H1 (cell line): ENCODE measurements at regions not wholly inside any gene's neighbourhood (a gene's known extent, or its start where the extent isn't known, plus 50 kb on each side); places are given as distances from the start of the nearest gene placed in this dataset.

ENCODE experiments used
- CTCF ChIA-PET: fragments of 300-600 bp; sonication (Branson Sonifier 250); formaldehyde crosslinking; loops from one replicate; lab custom pipeline; 2021; ENCODE audit not compliant: partially characterized antibody; lab: Charles Lee
- POLR2A ChIA-PET: fragments of 300-600 bp; sonication (Branson Sonifier 250); formaldehyde crosslinking; loops from one replicate; lab custom pipeline; 2021; ENCODE audit warnings: inconsistent platforms; ENCODE audit not compliant: partially characterized antibody; lab: Charles Lee
- DNase-seq, 2 experiments: peaks; one replicate each; pipeline versions ENCODE4 v3.0.0 to v3.0.0-alpha.2; 2010 to 2022; ENCODE audit warnings: low spot score in 2 of 2, low read depth in 1 of 2, mixed read lengths in 1 of 2
- FAIRE-seq: peaks from 2 replicates; lab custom pipeline; 2011; peaks lifted over from hg19 to GRCh38; lab: Jason Lieb, UNC
- H2AFZ ChIP-seq: 2 replicates; pipeline ENCODE4 v1.8.1; 2012; ENCODE audit warnings: low read length, inconsistent platforms
- H2AK5ac ChIP-seq: 2 replicates; pipeline ENCODE4 v1.6.1; 2013; ENCODE audit warnings: low read depth, low read length
- H2BK120ac ChIP-seq: replicated peaks from 2 replicates; pipeline ENCODE3; 2013; ENCODE audit warnings: low read depth, low read length, inconsistent platforms
- H2BK12ac ChIP-seq: 2 replicates; pipeline ENCODE4 v1.6.1; 2013; ENCODE audit warnings: low read depth, low read length
- H2BK15ac ChIP-seq: 2 replicates; pipeline ENCODE4 v1.6.1; 2013; ENCODE audit warnings: low read length
- H2BK20ac ChIP-seq: 2 replicates; pipeline ENCODE4 v1.6.1; 2013; ENCODE audit warnings: low read length
- H2BK5ac ChIP-seq: 2 replicates; pipeline ENCODE4 v1.6.1; 2013; ENCODE audit warnings: low read depth, low read length
- H3K14ac ChIP-seq: 2 replicates; pipeline ENCODE4 v1.6.1; 2013; ENCODE audit warnings: inconsistent platforms; ENCODE audit not compliant: insufficient read length
- H3K18ac ChIP-seq: 2 replicates; pipeline ENCODE4 v1.6.1; 2013; ENCODE audit warnings: low read length; ENCODE audit errors: extremely low read depth
- H3K23ac ChIP-seq: 2 replicates; pipeline ENCODE4 v1.6.1; 2013; ENCODE audit warnings: inconsistent platforms; ENCODE audit not compliant: insufficient read length
- H3K23me2 ChIP-seq: 2 replicates; pipeline ENCODE4 v1.6.1; 2013; ENCODE audit warnings: low read depth, low read length
- H3K27ac ChIP-seq: 2 replicates; pipeline ENCODE4 v1.6.1; 2011; ENCODE audit warnings: low read depth, low read length, inconsistent platforms
- H3K27me3 ChIP-seq, 4 experiments: replicated peaks in 1 of 4; 1 replicate in 1 of 4; 2 replicates in 3 of 4; pipeline versions ENCODE4 v1.6.1 to v1.8.1; 2011 to 2013; ENCODE audit warnings: low read length in 3 of 4, mild to moderate bottlenecking in 3 of 4, inconsistent platforms in 2 of 4, mixed read lengths in 2 of 4, moderate library complexity in 1 of 4; ENCODE audit not compliant: control insufficient read depth in 3 of 4, insufficient read depth in 3 of 4; ENCODE audit errors: extremely low read depth in 1 of 4
- H3K36me3 ChIP-seq, 4 experiments: 2 replicates each; pipeline versions ENCODE4 v1.6.1 to v1.8.1; 2011 to 2013; ENCODE audit warnings: mild to moderate bottlenecking in 4 of 4, low read length in 3 of 4, moderate library complexity in 2 of 4, control low read depth in 1 of 4, inconsistent platforms in 1 of 4; ENCODE audit not compliant: insufficient read depth in 4 of 4, control insufficient read depth in 2 of 4
- H3K4ac ChIP-seq: replicated peaks from 2 replicates; pipeline ENCODE3; 2013; ENCODE audit warnings: low read length, low read depth, mixed read lengths, inconsistent platforms; ENCODE audit not compliant: insufficient read length
- H3K4me1 ChIP-seq, 4 experiments: replicated peaks in 1 of 4; 1 replicate in 1 of 4; 2 replicates in 3 of 4; pipeline versions ENCODE4 v1.6.1 to v1.8.1; 2011 to 2013; ENCODE audit warnings: low read length in 3 of 4, inconsistent platforms in 2 of 4, mixed read lengths in 1 of 4; ENCODE audit not compliant: insufficient read depth in 4 of 4, control insufficient read depth in 3 of 4
- H3K4me2 ChIP-seq, 2 experiments: 2 replicates each; pipeline versions ENCODE4 v1.6.1 to v1.8.1; 2011 to 2013; ENCODE audit warnings: low read depth in 2 of 2, low read length in 2 of 2, control low read depth in 1 of 2, inconsistent platforms in 1 of 2, mild to moderate bottlenecking in 1 of 2; ENCODE audit not compliant: insufficient read depth in 1 of 2
- H3K4me3 ChIP-seq, 4 experiments: fragments of 200-600, 300-600 bp in 1 of 4; sonication (generic), shearing (Covaris generic), sonication (Bioruptor Twin) in 1 of 4; 2 replicates each; pipeline versions ENCODE4 v1.5.1 to v1.8.1; 2011 to 2016; ENCODE audit warnings: low read length in 4 of 4, low read depth in 3 of 4, control low read depth in 2 of 4, inconsistent platforms in 2 of 4, mild to moderate bottlenecking in 2 of 4, mixed read lengths in 1 of 4, moderate library complexity in 1 of 4; ENCODE audit not compliant: insufficient read depth in 2 of 4; ENCODE audit errors: extremely low read depth in 1 of 4
- H3K56ac ChIP-seq: replicated peaks from 2 replicates; pipeline ENCODE3; 2013; ENCODE audit warnings: low read depth, mild to moderate bottlenecking, mixed read lengths, low read length, inconsistent platforms; ENCODE audit not compliant: insufficient read length
- H3K79me1 ChIP-seq: 2 replicates; pipeline ENCODE4 v1.6.1; 2013; ENCODE audit warnings: low read depth, low read length, control low read depth
- H3K79me2 ChIP-seq, 2 experiments: 2 replicates each; pipeline versions ENCODE4 v1.6.1 to v1.8.1; 2012 to 2013; ENCODE audit warnings: low read length in 2 of 2, mild to moderate bottlenecking in 2 of 2, inconsistent platforms in 1 of 2; ENCODE audit not compliant: insufficient read depth in 2 of 2, control insufficient read depth in 1 of 2
- H3K9ac ChIP-seq, 4 experiments: replicated peaks in 1 of 4; 1 replicate in 1 of 4; 2 replicates in 3 of 4; pipeline versions ENCODE4 v1.6.1 to v1.8.1; 2011 to 2013; ENCODE audit warnings: low read depth in 3 of 4, low read length in 3 of 4, control low read depth in 2 of 4, mild to moderate bottlenecking in 2 of 4, moderate library complexity in 2 of 4, inconsistent platforms in 1 of 4; ENCODE audit errors: extremely low read depth in 1 of 4
- H3K9me3 ChIP-seq, 2 experiments: 2 replicates each; pipeline versions ENCODE4 v1.6.1 to v1.8.1; 2012 to 2013; ENCODE audit warnings: mild to moderate bottlenecking in 2 of 2, moderate library complexity in 2 of 2, control low read depth in 1 of 2, inconsistent platforms in 1 of 2, low read depth in 1 of 2, low read length in 1 of 2, mixed read lengths in 1 of 2; ENCODE audit not compliant: insufficient read depth in 2 of 2
- H4K20me1 ChIP-seq, 2 experiments: replicated peaks in 1 of 2; 2 replicates each; pipeline versions ENCODE3 to v1.8.1; 2011 to 2013; ENCODE audit warnings: inconsistent platforms in 2 of 2, low read length in 2 of 2, mild to moderate bottlenecking in 1 of 2; ENCODE audit not compliant: insufficient read depth in 2 of 2, control insufficient read depth in 1 of 2
- H4K5ac ChIP-seq: 2 replicates; pipeline ENCODE4 v1.6.1; 2013; ENCODE audit warnings: low read length, low read depth, mixed read lengths, inconsistent platforms; ENCODE audit not compliant: insufficient read length
- H4K8ac ChIP-seq: 2 replicates; pipeline ENCODE4 v1.8.0; 2013; ENCODE audit warnings: mild to moderate bottlenecking, moderate library complexity, low read length, inconsistent platforms; ENCODE audit not compliant: insufficient read depth; ENCODE audit errors: extremely low read depth
- H4K91ac ChIP-seq: replicated peaks from 2 replicates; pipeline ENCODE3; 2013; ENCODE audit warnings: low read length, mixed read lengths, inconsistent platforms; ENCODE audit not compliant: insufficient read length
- BRCA1 ChIP-seq: IDR thresholded peaks from 2 replicates; pipeline ENCODE4 v1.6.1; 2012; ENCODE audit warnings: low read depth, low read length, improper control_type of control experiment
- CBX8 ChIP-seq: fragments of 300-800, 300-1000 bp; sonication (generic); IDR thresholded peaks from 2 replicates; pipeline ENCODE4 v1.7.1; 2016; ENCODE audit warnings: low read depth, low read length, borderline replicate concordance
- CEBPB ChIP-seq: IDR thresholded peaks from 2 replicates; pipeline ENCODE4 v1.6.1; 2012; ENCODE audit warnings: low read depth, low read length
- CHD1 ChIP-seq: IDR thresholded peaks from 2 replicates; pipeline ENCODE4 v1.6.1; 2012; ENCODE audit warnings: low read depth, low read length, improper control_type of control experiment
- CREB1 ChIP-seq: IDR thresholded peaks from 2 replicates; pipeline ENCODE4 v1.6.1; 2012; ENCODE audit warnings: inconsistent platforms
- GTF2F1 ChIP-seq: IDR thresholded peaks from 2 replicates; pipeline ENCODE4 v1.6.1; 2012; ENCODE audit warnings: low read depth, low read length, improper control_type of control experiment, borderline replicate concordance
- JUN ChIP-seq: IDR thresholded peaks from 2 replicates; pipeline ENCODE4 v1.6.1; 2011; ENCODE audit warnings: low read depth, mild to moderate bottlenecking, improper control_type of control experiment, low read length
- KDM4A ChIP-seq: IDR thresholded peaks from one replicate; pipeline ENCODE4 v1.7.1; 2012; ENCODE audit warnings: low read depth, mild to moderate bottlenecking, moderate library complexity, low read length, inconsistent platforms; ENCODE audit not compliant: severe bottlenecking
- NANOG ChIP-seq: IDR thresholded peaks from 2 replicates; pipeline ENCODE4 v1.6.1; 2011; ENCODE audit warnings: low read length, low read depth, mild to moderate bottlenecking, inconsistent platforms; ENCODE audit not compliant: insufficient read depth, poor library complexity, severe bottlenecking
- WGBS, 2 experiments: shearing (Covaris generic) in 1 of 2; methylation state at CpG; one replicate each; pipeline versions ENCODE4 v1.1.6 to v1.1.7; 2013 to 2015; ENCODE audit warnings: low lambda C conversion rate in 2 of 2, mixed read lengths in 2 of 2, inconsistent platforms in 1 of 2, low coverage in 1 of 2, missing lambda C conversion rate in 1 of 2; ENCODE audit not compliant: insufficient replicate concordance in 2 of 2, insufficient coverage in 1 of 2, insufficient read length in 1 of 2; ENCODE audit errors: extremely low coverage in 1 of 2, missing lambda C conversion rate in 1 of 2; 5-methylcytosine and 5-hydroxymethylcytosine counted together
- TF ChIP-seq, protein P1 (sequence below), 3 experiments: IDR thresholded peaks; 1 replicate in 2 of 3; 2 replicates in 1 of 3; pipeline versions ENCODE4 v1.5.1 to v1.6.1; 2011; ENCODE audit warnings: low read length in 3 of 3, mild to moderate bottlenecking in 3 of 3, inconsistent platforms in 2 of 3, low read depth in 1 of 3, moderate library complexity in 1 of 3; ENCODE audit not compliant: insufficient read depth in 1 of 3; ENCODE audit errors: control extremely low read depth in 1 of 3

DNA sequence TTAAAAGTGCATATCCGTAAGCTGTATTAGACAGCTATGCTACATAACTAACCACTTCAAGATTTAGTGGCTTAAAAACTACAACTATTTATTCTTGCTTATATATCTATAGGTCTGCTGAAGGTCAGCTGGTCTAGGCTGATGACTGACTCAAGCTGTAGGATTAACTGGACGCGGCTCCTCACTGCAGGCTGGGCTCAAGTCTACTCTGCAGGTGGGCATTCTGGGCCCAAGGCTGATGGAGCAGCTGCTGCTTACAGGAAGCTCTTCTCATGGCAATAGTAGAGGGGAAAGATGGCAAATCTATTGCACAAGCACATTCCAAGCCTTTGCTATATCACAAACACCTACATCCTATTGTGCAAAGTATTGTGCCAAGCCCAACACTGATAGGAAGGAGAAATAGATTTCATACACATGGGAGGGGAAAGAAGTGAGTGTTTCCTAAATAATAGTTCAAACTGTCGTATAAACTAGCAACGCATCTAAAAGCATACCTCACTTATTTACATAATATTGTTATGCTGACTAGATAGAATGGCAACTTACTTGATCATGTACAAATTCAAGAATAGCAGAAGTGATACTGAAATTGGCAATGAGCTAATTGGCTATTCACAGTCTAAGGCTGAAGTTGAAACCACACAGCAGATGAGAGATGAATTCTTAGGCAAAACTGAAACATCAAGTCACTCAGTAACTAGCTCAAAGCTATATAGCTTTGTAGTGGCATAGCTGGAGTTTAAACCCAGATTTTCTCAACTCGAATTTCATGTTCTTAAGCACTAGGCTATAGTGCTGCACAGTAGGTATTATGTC lies 263.8 kb downstream of the NKX6-1 start:
- H3K36me3 ChIP-seq: no peaks in the 10 kb centered on the region
- no peak overlapping the region for H2BK5ac ChIP-seq
- no peak overlapping the region for H2BK15ac ChIP-seq
- H4K20me1 ChIP-seq: no peaks in the 10 kb centered on the region
- no peak overlapping the region for H3K4me2 ChIP-seq
- no peak for TF ChIP-seq JUN
- no peak for TF ChIP-seq CREB1
- no peak for TF ChIP-seq KDM4A
- TF ChIP-seq CBX8: no peak
- no peak for TF ChIP-seq BRCA1
- no peak for TF ChIP-seq CEBPB
- no peak for TF ChIP-seq CHD1
- no peak for TF ChIP-seq GTF2F1
- TF ChIP-seq, protein P1, sequence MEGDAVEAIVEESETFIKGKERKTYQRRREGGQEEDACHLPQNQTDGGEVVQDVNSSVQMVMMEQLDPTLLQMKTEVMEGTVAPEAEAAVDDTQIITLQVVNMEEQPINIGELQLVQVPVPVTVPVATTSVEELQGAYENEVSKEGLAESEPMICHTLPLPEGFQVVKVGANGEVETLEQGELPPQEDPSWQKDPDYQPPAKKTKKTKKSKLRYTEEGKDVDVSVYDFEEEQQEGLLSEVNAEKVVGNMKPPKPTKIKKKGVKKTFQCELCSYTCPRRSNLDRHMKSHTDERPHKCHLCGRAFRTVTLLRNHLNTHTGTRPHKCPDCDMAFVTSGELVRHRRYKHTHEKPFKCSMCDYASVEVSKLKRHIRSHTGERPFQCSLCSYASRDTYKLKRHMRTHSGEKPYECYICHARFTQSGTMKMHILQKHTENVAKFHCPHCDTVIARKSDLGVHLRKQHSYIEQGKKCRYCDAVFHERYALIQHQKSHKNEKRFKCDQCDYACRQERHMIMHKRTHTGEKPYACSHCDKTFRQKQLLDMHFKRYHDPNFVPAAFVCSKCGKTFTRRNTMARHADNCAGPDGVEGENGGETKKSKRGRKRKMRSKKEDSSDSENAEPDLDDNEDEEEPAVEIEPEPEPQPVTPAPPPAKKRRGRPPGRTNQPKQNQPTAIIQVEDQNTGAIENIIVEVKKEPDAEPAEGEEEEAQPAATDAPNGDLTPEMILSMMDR (IDR thresholded peaks at IDR 0.05; ENCODE audit: control extremely low read depth in 1 of 3, insufficient read depth in 1 of 3, low read depth in 1 of 3, low read length in 3 of 3): no peak
- TF ChIP-seq NANOG: no peak
- no peak overlapping the region for H4K8ac ChIP-seq
- no peaks in the 10 kb centered on the region for H3K79me1 ChIP-seq
- no peak overlapping the region for H3K56ac ChIP-seq
- no peak overlapping the region for H4K5ac ChIP-seq
- no peak overlapping the region for H3K27ac ChIP-seq
- no peak overlapping the region for H2AK5ac ChIP-seq
- no peak overlapping the region for H3K9ac ChIP-seq
- no peak overlapping the region for H3K14ac ChIP-seq
- H3K4me1 ChIP-seq: no peaks in the 10 kb centered on the region
- no peak overlapping the region for H3K18ac ChIP-seq
- ChIA-PET POLR2A (interaction anchor here (0.9 kb wide), 1 partner anchor 153 kb away, joined by 3 read pairs; no protein-coding TSS in a partner anchor), CTCF (interaction anchor here (0.6 to 4.8 kb wide), 4 partner anchors 9 to 740 kb away, joined by 3 to 21 read pairs (median 6); no protein-coding TSS in a partner anchor)
- H3K27me3 ChIP-seq: no peaks in the 10 kb centered on the region
- H2BK20ac ChIP-seq: no peak overlapping the region
- no peak overlapping the region for H2AFZ ChIP-seq
- no peak overlapping the region for H3K4me3 ChIP-seq
- H3K79me2 ChIP-seq: no peaks in the 10 kb centered on the region
- H3K9me3 ChIP-seq: no peaks in the 10 kb centered on the region
- DNase-seq: no peak
- no peak overlapping the region for H3K23ac ChIP-seq
- H2BK12ac ChIP-seq: no peak overlapping the region
- no peak for FAIRE-seq
- no peak overlapping the region for H3K4ac ChIP-seq
- H2BK120ac ChIP-seq: no peak overlapping the region
- WGBS, 2 experiments: 89% methylated on average over 6 of the region's 6 CpGs; no CpG with 5 or more reads in 1 of the 2 experiments
- H4K91ac ChIP-seq: no peak overlapping the region
- no peaks in the 10 kb centered on the region for H3K23me2 ChIP-seq
